HCT116 (cell line): ENCODE measurements at regions not wholly inside any gene's neighbourhood (a gene's known extent, or its start where the extent isn't known, plus 50 kb on each side); places are given as distances from the start of the nearest gene placed in this dataset.
A peak's percentile ranks its signal among the peaks of the same experiment; 100 is the strongest.

ENCODE experiments used
- ATAC-seq: fragments of 200-7000 bp; cut with Tn5 transposase; 2 replicates; pipeline ENCODE4 v1.9.1; 2020; ENCODE audit warnings: mild to moderate bottlenecking, moderate library complexity
- BruUV-seq: library from RNA; stranded (reverse); fragments of 400-500 nt; replicated peaks from 2 replicates; lab custom pipeline; 2021; lab: Mats Ljungman, UMichigan
- CTCF ChIA-PET: fragments of 300-600 bp; sonication (Branson Sonifier 250); formaldehyde crosslinking; loops from one replicate; lab custom pipeline; 2021; ENCODE audit warnings: antibody characterized with exemption; lab: Charles Lee
- POLR2A ChIA-PET: fragments of 300-600, 350-600 bp; sonication (Branson Sonifier 250); formaldehyde crosslinking; loops from one replicate; lab custom pipeline; 2021; ENCODE audit warnings: antibody characterized with exemption; lab: Charles Lee
- RAD21 ChIA-PET, 2 experiments: fragments of 300-600 bp; sonication (Branson Sonifier 250); formaldehyde crosslinking; loops; one replicate each; lab custom pipeline; 2023; ENCODE audit warnings: low total read pairs in 2 of 2; ENCODE audit not compliant: uncharacterized antibody in 2 of 2, unreplicated experiment in 2 of 2, low non-redundant PET in 1 of 2; lab: Charles Lee
- DNase-seq: peaks from one replicate; pipeline ENCODE4 v3.0.0-alpha.2; 2010; ENCODE audit warnings: low read depth, low spot score
- H2AFZ ChIP-seq: fragments of 200-600 bp; shearing (Covaris generic), sonication (generic); 2 replicates; pipeline ENCODE4 v1.6.1; 2017; ENCODE audit warnings: low read depth, mixed run types, mixed read lengths, antibody characterized with exemption, low read length; ENCODE audit not compliant: poor library complexity, severe bottlenecking
- H3K27ac ChIP-seq: 2 replicates; pipeline ENCODE4 v1.5.1; 2012; ENCODE audit warnings: low read depth, low read length
- H3K27me3 ChIP-seq: fragments of 200-600 bp; sonication (generic); 2 replicates; pipeline ENCODE4 v1.6.1; 2016; ENCODE audit warnings: mixed run types, low read length, mixed read lengths; ENCODE audit not compliant: insufficient read depth
- H3K36me3 ChIP-seq, 2 experiments: fragments of 200-500 bp in 1 of 2; fragments of 200-600 bp in 1 of 2; sonication (Bioruptor generic) in 1 of 2; sonication (generic) in 1 of 2; 2 replicates each; pipeline versions ENCODE4 v1.5.1 to v1.6.1; 2014 to 2016; ENCODE audit warnings: low read length in 2 of 2, inconsistent platforms in 1 of 2, mixed read lengths in 1 of 2, mixed run types in 1 of 2; ENCODE audit not compliant: insufficient read depth in 2 of 2, control insufficient read depth in 1 of 2
- H3K4me1 ChIP-seq, 2 experiments: fragments of 200-600 bp in 1 of 2; sonication (generic) in 1 of 2; 2 replicates each; pipeline versions ENCODE4 v1.5.1 to v1.6.1; 2012 to 2017; ENCODE audit warnings: low read length in 2 of 2, inconsistent platforms in 1 of 2, mild to moderate bottlenecking in 1 of 2, mixed read lengths in 1 of 2, mixed run types in 1 of 2, moderate library complexity in 1 of 2; ENCODE audit not compliant: insufficient read depth in 2 of 2, control insufficient read depth in 1 of 2
- H3K4me2 ChIP-seq: fragments of 200-600 bp; sonication (generic); 2 replicates; pipeline ENCODE4 v1.6.1; 2017; ENCODE audit warnings: mixed run types, low read length, mixed read lengths
- H3K4me3 ChIP-seq, 2 experiments: fragments of 200-600 bp in 1 of 2; sonication (generic) in 1 of 2; replicated peaks in 1 of 2; 2 replicates each; pipeline ENCODE4 v1.5.1; 2011 to 2016; ENCODE audit warnings: low read length in 2 of 2, control low read depth in 1 of 2, low read depth in 1 of 2, mild to moderate bottlenecking in 1 of 2, mixed read lengths in 1 of 2, mixed run types in 1 of 2
- H3K79me2 ChIP-seq: fragments of 200-600 bp; sonication (generic); 2 replicates; pipeline ENCODE4 v1.6.1; 2017; ENCODE audit warnings: mild to moderate bottlenecking, mixed run types, low read length, moderate library complexity, mixed read lengths; ENCODE audit not compliant: insufficient read depth
- H3K9ac ChIP-seq: fragments of 200-600 bp; sonication (generic); 2 replicates; pipeline ENCODE4 v1.6.1; 2016; ENCODE audit warnings: low read length, mixed read lengths
- H3K9me2 ChIP-seq: fragments of 200-600 bp; sonication (generic), shearing (Covaris generic); 2 replicates; pipeline ENCODE4 v1.6.1; 2017; ENCODE audit warnings: mixed run types, mild to moderate bottlenecking, moderate library complexity; ENCODE audit not compliant: insufficient read depth
- H3K9me3 ChIP-seq, 2 experiments: fragments of 200-500 bp in 1 of 2; fragments of 200-600 bp in 1 of 2; sonication (Bioruptor generic) in 1 of 2; sonication (generic) in 1 of 2; 2 replicates each; pipeline ENCODE4 v1.6.1; 2014 to 2017; ENCODE audit warnings: low read length in 2 of 2, mixed read lengths in 2 of 2, inconsistent platforms in 1 of 2, low read depth in 1 of 2, mild to moderate bottlenecking in 1 of 2, mixed run types in 1 of 2, moderate library complexity in 1 of 2; ENCODE audit not compliant: control insufficient read depth in 1 of 2, insufficient read depth in 1 of 2
- H4K20me1 ChIP-seq: fragments of 200-600 bp; sonication (generic), shearing (Covaris generic); 2 replicates; pipeline ENCODE4 v1.6.1; 2017; ENCODE audit warnings: mixed run types, mild to moderate bottlenecking, moderate library complexity; ENCODE audit not compliant: insufficient read depth
- CBX3 ChIP-seq: IDR thresholded peaks from 2 replicates; pipeline ENCODE4 v1.6.1; 2012; ENCODE audit warnings: low read depth
- EGR1 ChIP-seq: IDR thresholded peaks from 2 replicates; pipeline ENCODE4 v1.6.1; 2012; ENCODE audit warnings: low read depth
- ELF1 ChIP-seq: IDR thresholded peaks from 2 replicates; pipeline ENCODE4 v1.6.1; 2012; ENCODE audit warnings: low read depth, borderline replicate concordance
- EZH2 ChIP-seq: fragments of 200-600 bp; sonication (generic); IDR thresholded peaks from 2 replicates; pipeline ENCODE4 v1.6.1; 2017; ENCODE audit warnings: antibody characterized with exemption, mixed run types
- EZH2phosphoT487 ChIP-seq: fragments of 200-600 bp; IDR thresholded peaks from 2 replicates; pipeline ENCODE4 v1.6.1; 2018; ENCODE audit warnings: antibody characterized with exemption, borderline replicate concordance
- FOSL1 ChIP-seq: IDR thresholded peaks from 2 replicates; pipeline ENCODE4 v1.6.1; 2012; ENCODE audit warnings: low read depth
- JUND ChIP-seq: IDR thresholded peaks from 2 replicates; pipeline ENCODE4 v1.6.1; 2012
- MAX ChIP-seq: IDR thresholded peaks from 2 replicates; pipeline ENCODE4 v1.6.1; 2012
- POLR2A ChIP-seq: IDR thresholded peaks from 2 replicates; pipeline ENCODE4 v1.7.0; 2011; ENCODE audit warnings: borderline replicate concordance; ENCODE audit not compliant: insufficient read depth, insufficient read length; ENCODE audit errors: extremely low read depth
- POLR2AphosphoS5 ChIP-seq: IDR thresholded peaks from 2 replicates; pipeline ENCODE4 v1.6.1; 2011; ENCODE audit warnings: mild to moderate bottlenecking, low read depth, low read length, moderate library complexity
- SIN3A ChIP-seq: IDR thresholded peaks from 2 replicates; pipeline ENCODE4 v1.6.1; 2012; ENCODE audit warnings: low read depth
- SP1 ChIP-seq: IDR thresholded peaks from 2 replicates; pipeline ENCODE4 v1.6.1; 2012; ENCODE audit warnings: low read depth
- SRF ChIP-seq: IDR thresholded peaks from 2 replicates; pipeline ENCODE4 v1.6.1; 2012; ENCODE audit warnings: low read depth
- TCF7L2 ChIP-seq: IDR thresholded peaks from 2 replicates; pipeline ENCODE4 v1.7.0; 2011; ENCODE audit warnings: borderline replicate concordance, inconsistent platforms; ENCODE audit not compliant: insufficient read depth, insufficient read length; ENCODE audit errors: extremely low read depth
- YY1 ChIP-seq: IDR thresholded peaks from 2 replicates; pipeline ENCODE4 v1.6.1; 2011; ENCODE audit warnings: low read length, low read depth, moderate library complexity, mild to moderate bottlenecking; ENCODE audit not compliant: insufficient replicate concordance; ENCODE audit errors: extremely low read depth
- ZBTB33 ChIP-seq: IDR thresholded peaks from 2 replicates; pipeline ENCODE4 v1.6.1; 2011; ENCODE audit warnings: mild to moderate bottlenecking, low read length, moderate library complexity; ENCODE audit not compliant: insufficient replicate concordance; ENCODE audit errors: extremely low read depth
- ZFX ChIP-seq: fragments of 450-650 bp; IDR thresholded peaks from 2 replicates; pipeline ENCODE4 v1.6.1; 2017
- ZNF274 ChIP-seq: fragments of 200-500 bp; sonication (Bioruptor generic); IDR thresholded peaks from 2 replicates; pipeline ENCODE4 v1.6.1; 2014; ENCODE audit warnings: mild to moderate bottlenecking, low read depth, low read length, inconsistent platforms
- intact Hi-C: fragments of 100-400 bp; cut with micrococcal nuclease; formaldehyde crosslinking; loops from 2 replicates; pipeline ENCODE4 v1.10.0; 2022

GRCh38 chr3:171949554-171949953, 89.8 kb upstream of the FNDC3B start:
- CTCF ChIA-PET, result no interaction called here
- Histone ChIP-seq H3K27ac (no peak overlapping the region), H3K9me3 (no peaks in the 10 kb centered on the region), H3K36me3 (no peaks in the 10 kb centered on the region), H2AFZ (no peak overlapping the region), H4K20me1 (no peaks in the 10 kb centered on the region), H3K27me3 (no peaks in the 10 kb centered on the region)
- RAD21 ChIA-PET, result no interaction called here
- TF ChIP-seq ZBTB33 (no peak), ZNF274 (no peak), JUND (no peak), EZH2phosphoT487 (no peak), POLR2AphosphoS5 (no peak), CBX3 (no peak), TCF7L2 (no peak)
- TF ChIP-seq, all 23 proteins: peak for 0
- DNase-seq (no peak), ATAC-seq (no peak)
- H3K4me3 ChIP-seq, result no peak overlapping the region
- BruUV-seq, result no TSS peak
- peaks cover 7 to 14% of the 10 kb centered on the region in 2 experiments for H3K4me1 ChIP-seq
- H3K9ac ChIP-seq, result no peak overlapping the region
- no peaks in the 10 kb centered on the region for H3K9me2 ChIP-seq
- intact Hi-C loops, result no loop called here
- POLR2A ChIA-PET, result no interaction called here
- H3K79me2 ChIP-seq, result no peaks in the 10 kb centered on the region
- no peak overlapping the region for H3K4me2 ChIP-seq

- peaks cover 7 to 14% of the 10 kb centered on the region in 2 experiments for H3K4me1 ChIP-seq
- H4K20me1 ChIP-seq, result no peaks in the 10 kb centered on the region
- no peaks in the 10 kb centered on the region for H3K79me2 ChIP-seq
- H3K4me3 ChIP-seq, result no peak overlapping the region
- H3K27me3 ChIP-seq, result no peaks in the 10 kb centered on the region
- H3K9me3 ChIP-seq, result no peaks in the 10 kb centered on the region
- ChIA-PET CTCF (no interaction called here), RAD21 (no interaction called here), POLR2A (no interaction called here)
- intact Hi-C loops, result no loop called here
- peak overlapping the region; percentile 72 for H2AFZ ChIP-seq
- no peaks in the 10 kb centered on the region for H3K9me2 ChIP-seq
- peak; percentile 80 for ATAC-seq
- DNase-seq, result peak; percentile 28
- no TSS peak for BruUV-seq
- H3K27ac ChIP-seq, result no peak overlapping the region
- H3K4me2 ChIP-seq, result peak overlapping the region; percentile 41; the same call in 1 of the 2 replicates
- H3K36me3 ChIP-seq, result no peaks in the 10 kb centered on the region
- no peak overlapping the region for H3K9ac ChIP-seq
- TF ChIP-seq SIN3A (no peak), SP1 (peak; percentile 38), ELF1 (no peak), YY1 (no peak), JUND (peak; percentile 64), EZH2 (no peak), ZFX (no peak), POLR2A (no peak), POLR2AphosphoS5 (no peak), EZH2phosphoT487 (no peak), TCF7L2 (peak; percentile 75), FOSL1 (peak; percentile 64), SRF (no peak), EGR1 (0 out of 2 replicates have a peak, but pooled peaks have one; percentile 0), MAX (no peak)
Observed at GRCh38 chr3:171950373-171950772, 89.0 kb upstream of the FNDC3B start.
